ENCODE measurements at regions not wholly inside any gene's neighbourhood (a gene's known extent, or its start where the extent isn't known, plus 50 kb on each side); places are given as distances from the start of the nearest gene placed in this dataset.

DNA sequence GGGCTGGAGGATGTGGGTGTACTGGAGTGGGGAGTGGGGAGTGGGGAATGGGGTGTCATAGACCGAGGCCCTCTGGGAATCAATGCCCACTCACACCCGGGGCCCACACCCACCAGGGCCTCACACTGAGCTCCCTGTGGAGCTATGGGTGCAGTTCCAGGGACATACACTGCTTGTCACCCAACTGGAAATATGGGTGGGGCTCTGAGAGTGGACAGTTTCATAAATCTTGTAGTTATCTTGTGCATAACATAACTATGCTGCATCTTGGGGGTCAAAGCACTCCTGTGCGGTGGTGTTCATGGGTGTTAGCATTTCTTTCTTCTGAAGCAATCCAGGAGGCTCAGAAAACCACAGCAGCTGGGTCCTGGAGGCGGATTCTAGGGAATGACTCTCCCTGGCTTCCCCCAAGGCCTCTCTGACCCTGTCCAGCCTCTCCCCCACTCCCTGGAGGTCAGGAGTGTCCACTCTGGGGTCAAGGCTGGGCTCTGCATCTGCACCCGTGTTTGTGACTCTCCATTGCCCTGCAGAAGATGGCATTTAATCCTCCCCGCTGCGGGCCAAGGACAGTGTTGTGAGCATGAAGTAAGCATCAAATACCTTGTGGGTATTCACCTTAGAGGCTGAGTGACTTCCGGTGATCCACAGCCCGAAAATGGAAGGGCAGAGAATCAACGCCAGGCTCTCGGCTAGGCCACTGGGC, 172.5 kb downstream of the CTTN start:
- DNase-seq (ENCODE audit: low spot score) = no peak

- DNase-seq (ENCODE audit: low spot score) = no peak
Observed at GRCh38 chr11:70572974-70573260, 174.6 kb downstream of the CTTN start.

GRCh38 chr11:70573701-70574151, 175.4 kb downstream of the CTTN start:
- DNase-seq (ENCODE audit: low spot score) = no peak

- no peak for DNase-seq (ENCODE audit: low spot score)
Observed at GRCh38 chr11:70574725-70575347, 176.5 kb downstream of the CTTN start.

DNA sequence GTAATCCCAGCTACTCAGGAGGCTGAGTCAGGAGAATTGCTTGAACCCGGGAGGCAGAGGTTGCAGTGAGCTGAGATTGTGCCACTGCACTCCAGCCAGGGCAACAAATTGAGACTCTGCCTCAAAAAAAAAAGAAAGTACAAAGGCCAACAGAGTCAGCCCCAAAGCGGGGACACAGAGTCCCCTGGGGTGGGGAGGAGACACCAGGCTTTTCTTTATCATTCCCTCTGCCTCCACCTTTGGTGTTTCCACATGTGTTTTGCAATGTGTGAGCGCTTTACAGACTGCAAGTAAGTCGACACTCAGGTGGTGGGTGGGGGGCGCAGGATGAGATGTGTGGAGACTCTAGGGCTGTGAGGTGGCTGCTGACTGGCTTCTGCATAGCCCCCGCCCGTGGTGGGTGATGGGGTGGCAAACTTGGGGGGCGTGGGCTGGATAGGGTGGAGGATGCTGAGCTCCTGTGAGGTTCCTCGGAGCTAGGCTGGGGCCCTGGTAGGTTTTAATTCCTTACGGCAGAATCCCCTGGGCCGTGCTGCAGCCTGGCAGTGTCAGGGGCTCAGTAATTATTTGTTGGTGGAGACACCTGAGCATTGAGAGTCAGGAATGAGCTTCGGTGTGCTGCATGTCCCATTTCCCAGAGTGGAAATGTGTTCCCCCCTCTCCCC, 177.2 kb downstream of the CTTN start:
- DNase-seq (ENCODE audit: low spot score) = no peak

DNA sequence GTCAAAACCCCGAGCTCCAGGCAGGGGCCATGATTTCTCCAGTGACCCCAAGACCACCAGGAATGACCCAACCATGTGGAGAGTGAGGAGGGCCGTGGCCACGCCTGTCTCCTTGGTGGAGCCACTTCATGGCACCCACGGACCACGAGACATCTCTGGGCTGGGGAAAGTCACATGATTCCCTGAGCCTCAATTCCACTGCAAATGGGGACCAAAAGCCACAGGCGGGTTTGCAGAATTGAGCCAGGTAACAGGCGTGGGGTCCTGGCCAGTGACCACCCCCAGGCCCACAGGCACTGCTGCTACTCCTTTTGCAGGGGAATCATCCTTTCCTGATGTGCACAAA, 178.9 kb downstream of the CTTN start:
- DNase-seq (ENCODE audit: low spot score) = no peak

DNA sequence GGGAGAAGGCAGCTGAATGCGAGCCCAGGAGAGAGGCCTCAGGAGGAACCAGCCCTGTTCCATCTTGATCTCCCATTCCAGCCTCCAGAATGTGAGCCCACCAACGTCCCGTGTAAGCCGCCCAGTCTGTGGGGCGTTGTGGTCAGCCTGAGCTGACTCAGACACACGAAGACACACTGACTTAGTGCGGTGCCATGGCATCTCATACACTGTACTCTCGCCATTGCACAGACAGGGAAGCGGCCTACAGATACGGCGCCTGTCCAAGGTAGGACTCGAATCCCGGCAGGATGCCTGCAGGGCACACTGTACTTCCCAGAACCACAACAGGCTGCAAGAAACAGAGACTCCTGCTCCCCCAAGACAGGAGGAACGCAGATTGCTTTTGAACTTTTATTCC, 179.6 kb downstream of the CTTN start:
- DNase-seq (ENCODE audit: low spot score) = no peak

DNA sequence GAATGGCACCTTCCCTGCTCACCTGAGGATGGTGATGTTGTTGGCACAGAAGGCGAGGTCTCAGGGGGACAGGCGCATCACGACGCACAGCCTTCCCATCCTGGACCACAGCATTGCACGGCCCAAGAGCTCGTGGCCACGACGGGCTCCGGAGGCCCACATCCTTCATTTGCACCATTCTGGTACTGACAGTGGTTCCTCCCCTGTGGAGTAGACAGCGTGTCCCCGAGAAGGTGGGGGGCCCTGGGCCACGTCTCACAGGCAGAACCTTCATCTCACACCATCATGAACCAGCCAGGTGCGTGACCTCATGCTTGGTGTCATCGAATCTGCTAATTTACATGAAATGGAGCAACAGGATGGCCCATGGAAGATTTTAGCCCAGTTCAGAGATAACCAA, 180.0 kb downstream of the CTTN start:
- DNase-seq (ENCODE audit: low spot score) = no peak

- no peak for DNase-seq (ENCODE audit: low spot score)
Observed at GRCh38 chr11:70578831-70579230, 180.5 kb downstream of the CTTN start.

DNA sequence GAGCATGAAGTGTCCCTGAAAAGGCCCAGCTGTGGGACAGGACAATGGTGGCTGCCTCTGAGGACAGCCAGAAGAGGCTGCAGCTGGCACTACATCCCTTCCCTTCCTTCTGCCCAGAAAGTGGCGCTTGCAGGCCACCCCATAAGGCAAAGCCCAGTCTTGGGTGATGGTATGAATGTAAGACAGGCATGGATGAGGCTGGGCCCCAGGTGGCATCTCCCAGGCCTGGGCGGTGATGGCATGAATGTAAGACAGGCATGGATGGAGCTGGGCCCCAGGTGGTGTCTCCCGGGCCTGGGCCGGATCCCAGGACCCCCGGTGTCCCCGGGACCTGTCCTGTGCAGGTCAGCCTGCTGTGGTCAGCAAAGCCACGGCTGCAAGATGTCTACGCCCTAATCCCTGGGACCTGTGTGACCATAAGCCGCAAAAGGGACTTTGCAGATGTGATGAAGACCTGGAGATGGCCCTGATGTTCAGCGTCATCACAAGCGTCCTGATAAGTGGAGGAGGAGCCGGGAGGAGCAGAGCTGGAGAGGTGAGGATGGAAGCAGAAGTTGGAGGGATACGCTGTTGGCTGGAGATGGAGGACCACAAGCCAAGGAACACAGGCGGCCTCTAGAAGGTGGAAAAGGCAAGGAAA, 181.1 kb downstream of the CTTN start:
- no peak for DNase-seq (ENCODE audit: low spot score)

DNA sequence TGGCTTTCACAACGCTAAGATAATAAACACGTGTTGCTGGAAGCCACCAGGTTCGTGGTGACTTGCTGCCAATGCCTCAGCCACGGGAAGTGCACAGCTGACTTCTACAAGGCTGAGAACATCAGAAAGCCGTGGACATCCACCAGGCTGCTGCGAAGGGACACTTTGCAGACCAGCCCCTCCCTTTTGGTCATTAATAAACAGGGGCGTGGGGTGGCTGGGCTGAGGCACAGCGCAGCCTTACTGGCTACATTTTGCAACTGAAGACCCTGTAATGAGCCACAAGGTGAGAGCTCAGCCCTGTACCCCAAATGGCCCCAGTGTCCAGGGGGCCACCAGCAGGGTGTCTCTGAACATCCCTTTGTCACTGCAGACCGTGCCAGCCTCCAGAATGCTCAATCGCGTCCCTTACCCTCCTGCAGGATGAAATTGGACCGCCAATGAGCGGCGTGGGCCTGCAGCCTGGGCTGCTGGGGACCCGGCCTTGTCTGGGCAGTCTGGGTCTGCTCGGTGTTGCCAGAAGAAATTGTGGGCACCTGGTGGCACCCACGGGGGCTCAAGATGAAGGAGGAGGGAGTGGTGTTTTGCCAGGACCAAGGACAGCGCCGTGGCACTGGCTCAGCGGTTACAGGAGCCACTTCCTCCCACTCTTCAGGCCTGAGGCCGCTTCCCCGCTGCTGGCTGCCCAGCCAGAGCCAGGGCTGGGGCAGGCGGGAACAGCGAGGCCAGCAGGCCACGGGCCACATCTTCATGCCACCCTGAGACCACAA, 181.9 kb downstream of the CTTN start:
- no peak for DNase-seq (ENCODE audit: low spot score)

- no peak for DNase-seq (ENCODE audit: low spot score)
Observed at GRCh38 chr11:70581991-70582885, 183.9 kb downstream of the CTTN start.

GRCh38 chr11:70582886-70583641, 184.7 kb downstream of the CTTN start:
- no peak for DNase-seq (ENCODE audit: low spot score)

DNA sequence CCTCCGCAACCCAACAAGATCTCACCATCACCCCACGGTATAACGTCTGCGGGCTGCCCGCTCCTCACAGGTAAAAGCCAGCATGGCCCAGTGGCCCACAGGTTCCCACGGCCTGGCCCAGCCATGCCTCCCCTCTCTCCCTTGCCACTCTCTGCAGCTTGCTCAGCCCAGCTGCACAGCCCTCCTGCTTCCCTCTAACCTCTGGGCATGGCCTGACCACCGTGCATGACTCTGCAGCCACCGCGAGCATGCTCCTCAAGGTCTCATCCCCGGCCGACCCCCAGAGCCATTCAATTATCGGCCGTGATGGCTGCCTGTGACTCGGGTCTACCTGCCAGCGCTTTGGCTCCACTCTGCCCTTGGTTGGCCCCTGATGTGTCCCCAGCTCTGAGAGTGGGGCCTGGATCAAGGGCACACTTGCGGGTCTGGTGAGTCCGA, 185.5 kb downstream of the CTTN start:
- no peak for DNase-seq (ENCODE audit: low spot score)

- no peak for DNase-seq (ENCODE audit: low spot score)
Observed at GRCh38 chr11:70584498-70585235, 186.3 kb downstream of the CTTN start.

DNA sequence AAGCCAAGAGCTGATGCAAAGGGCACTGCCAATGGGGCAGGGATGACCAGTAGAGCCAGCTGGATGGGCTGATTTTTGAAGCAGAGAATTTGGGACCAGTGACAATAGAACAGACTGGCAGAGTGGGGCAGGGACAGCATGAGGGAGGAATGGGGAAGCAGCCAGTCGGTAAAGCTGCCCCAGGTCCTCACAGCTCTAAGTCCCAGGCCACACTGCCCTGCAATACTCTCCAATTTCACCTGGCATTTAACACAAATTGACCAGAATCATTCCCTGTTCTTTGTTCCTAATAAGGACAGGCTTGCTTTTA, 186.9 kb downstream of the CTTN start:
- no peak for DNase-seq (ENCODE audit: low spot score)

- DNase-seq (ENCODE audit: low spot score) = no peak
Observed at GRCh38 chr11:70586261-70587074, 188.1 kb downstream of the CTTN start.

GRCh38 chr11:70587075-70587389, 188.7 kb downstream of the CTTN start:
- no peak for DNase-seq (ENCODE audit: low spot score)

Measured in umbilical cord (tissue), 1 donor.